HUES6 (cell line): ENCODE measurements at regions not wholly inside any gene's neighbourhood (a gene's known extent, or its start where the extent isn't known, plus 50 kb on each side); places are given as distances from the start of the nearest gene placed in this dataset.

Source experiments
- H3K27ac ChIP-seq: 2 replicates; pipeline ENCODE4 v1.7.0; 2013; ENCODE audit warnings: low read depth, mild to moderate bottlenecking, low read length, inconsistent platforms
- H3K27me3 ChIP-seq: 2 replicates; pipeline ENCODE4 v1.6.1; 2013; ENCODE audit warnings: low read length; ENCODE audit not compliant: control insufficient read depth, insufficient read depth
- H3K36me3 ChIP-seq: 2 replicates; pipeline ENCODE4 v1.6.1; 2013; ENCODE audit warnings: low read length; ENCODE audit not compliant: control insufficient read depth, insufficient read depth
- H3K4me1 ChIP-seq: 2 replicates; pipeline ENCODE4 v1.6.1; 2013; ENCODE audit warnings: low read length; ENCODE audit not compliant: control insufficient read depth, insufficient read depth
- H3K4me3 ChIP-seq: 2 replicates; pipeline ENCODE4 v1.5.1; 2013; ENCODE audit warnings: low read depth, low read length
- H3K9ac ChIP-seq: one replicate; pipeline ENCODE4 v1.6.1; 2013; ENCODE audit warnings: mild to moderate bottlenecking, low read length
- H3K9me3 ChIP-seq: 2 replicates; pipeline ENCODE4 v1.6.1; 2013; ENCODE audit warnings: low read depth, low read length; ENCODE audit not compliant: control insufficient read depth, insufficient read depth

GRCh38 chr1:29519108-29519787, 282.9 kb downstream of the PTPRU start:
- H3K9me3 ChIP-seq: no peaks in the 10 kb centered on the region
- H3K36me3 ChIP-seq: no peaks in the 10 kb centered on the region
- no peak overlapping the region for H3K27ac ChIP-seq
- H3K4me1 ChIP-seq: 0 out of 2 replicates have a peak, but pooled peaks cover 4% of the 10 kb centered on the region
- H3K27me3 ChIP-seq: peaks cover 6% of the 10 kb centered on the region; the same call in 1 of the 2 replicates
- no peak overlapping the region for H3K4me3 ChIP-seq
- H3K9ac ChIP-seq: no peak overlapping the region

- Histone ChIP-seq H3K27me3 (peaks cover 6% of the 10 kb centered on the region; the same call in 1 of the 2 replicates), H3K27ac (no peak overlapping the region), H3K9me3 (no peaks in the 10 kb centered on the region), H3K4me1 (0 out of 2 replicates have a peak, but pooled peaks cover 2% of the 10 kb centered on the region), H3K4me3 (no peak overlapping the region), H3K36me3 (no peaks in the 10 kb centered on the region), H3K9ac (no peak overlapping the region)
These were observed 282.0 kb downstream of the PTPRU start for GRCh38 chr1:29518183-29518835.

- Histone ChIP-seq H3K27me3 (peaks cover 6% of the 10 kb centered on the region; the same call in 1 of the 2 replicates), H3K36me3 (no peaks in the 10 kb centered on the region), H3K27ac (no peak overlapping the region), H3K9ac (no peak overlapping the region), H3K9me3 (no peaks in the 10 kb centered on the region), H3K4me3 (no peak overlapping the region), H3K4me1 (no peaks in the 10 kb centered on the region)
These were observed 281.1 kb downstream of the PTPRU start for GRCh38 chr1:29517251-29518086.

GRCh38 chr1:29516063-29516820, 279.9 kb downstream of the PTPRU start:
- Histone ChIP-seq H3K27me3 (peaks cover 6% of the 10 kb centered on the region; the same call in 1 of the 2 replicates), H3K36me3 (no peaks in the 10 kb centered on the region), H3K9me3 (no peaks in the 10 kb centered on the region), H3K9ac (no peak overlapping the region), H3K4me3 (no peak overlapping the region), H3K27ac (no peak overlapping the region), H3K4me1 (no peaks in the 10 kb centered on the region)

- no peak overlapping the region for H3K4me3 ChIP-seq
- no peaks in the 10 kb centered on the region for H3K9me3 ChIP-seq
- no peaks in the 10 kb centered on the region for H3K4me1 ChIP-seq
- no peak overlapping the region for H3K27ac ChIP-seq
- peaks cover 6% of the 10 kb centered on the region; the same call in 1 of the 2 replicates for H3K27me3 ChIP-seq
- no peak overlapping the region for H3K9ac ChIP-seq
- no peaks in the 10 kb centered on the region for H3K36me3 ChIP-seq
These were observed 279.0 kb downstream of the PTPRU start for GRCh38 chr1:29515170-29515955.

- H3K4me1 ChIP-seq: no peaks in the 10 kb centered on the region
- no peak overlapping the region for H3K27ac ChIP-seq
- peaks cover 4% of the 10 kb centered on the region; the same call in 1 of the 2 replicates for H3K27me3 ChIP-seq
- no peak overlapping the region for H3K9ac ChIP-seq
- H3K36me3 ChIP-seq: no peaks in the 10 kb centered on the region
- H3K4me3 ChIP-seq: no peak overlapping the region
- no peaks in the 10 kb centered on the region for H3K9me3 ChIP-seq
These were observed 278.2 kb downstream of the PTPRU start for GRCh38 chr1:29514361-29515169.

GRCh38 chr1:29513357-29513756, 277.0 kb downstream of the PTPRU start:
- peaks cover 3% of the 10 kb centered on the region; the same call in 1 of the 2 replicates for H3K4me1 ChIP-seq
- no peak overlapping the region for H3K4me3 ChIP-seq
- no peaks in the 10 kb centered on the region for H3K9me3 ChIP-seq
- no peak overlapping the region for H3K9ac ChIP-seq
- H3K27ac ChIP-seq: no peak overlapping the region
- H3K36me3 ChIP-seq: no peaks in the 10 kb centered on the region
- H3K27me3 ChIP-seq: peaks cover 4% of the 10 kb centered on the region; the same call in 1 of the 2 replicates

- H3K27ac ChIP-seq: no peak overlapping the region
- H3K27me3 ChIP-seq: no peaks in the 10 kb centered on the region; the same call in 1 of the 2 replicates
- peaks cover 3% of the 10 kb centered on the region; the same call in 1 of the 2 replicates for H3K4me1 ChIP-seq
- H3K36me3 ChIP-seq: no peaks in the 10 kb centered on the region
- no peak overlapping the region for H3K4me3 ChIP-seq
- no peaks in the 10 kb centered on the region for H3K9me3 ChIP-seq
- H3K9ac ChIP-seq: no peak overlapping the region
These were observed 275.1 kb downstream of the PTPRU start for GRCh38 chr1:29511436-29511835.

- H3K4me1 ChIP-seq: peaks cover 11% of the 10 kb centered on the region
- no peak overlapping the region for H3K27ac ChIP-seq
- H3K4me3 ChIP-seq: no peak overlapping the region
- no peak overlapping the region for H3K9ac ChIP-seq
- H3K27me3 ChIP-seq: no peaks in the 10 kb centered on the region
- H3K36me3 ChIP-seq: no peaks in the 10 kb centered on the region
- H3K9me3 ChIP-seq: no peaks in the 10 kb centered on the region
These were observed 272.3 kb downstream of the PTPRU start for GRCh38 chr1:29508458-29509107.
